ENCODE measurements at regions not wholly inside any gene's neighbourhood (a gene's known extent, or its start where the extent isn't known, plus 50 kb on each side); places are given as distances from the start of the nearest gene placed in this dataset.

DNA sequence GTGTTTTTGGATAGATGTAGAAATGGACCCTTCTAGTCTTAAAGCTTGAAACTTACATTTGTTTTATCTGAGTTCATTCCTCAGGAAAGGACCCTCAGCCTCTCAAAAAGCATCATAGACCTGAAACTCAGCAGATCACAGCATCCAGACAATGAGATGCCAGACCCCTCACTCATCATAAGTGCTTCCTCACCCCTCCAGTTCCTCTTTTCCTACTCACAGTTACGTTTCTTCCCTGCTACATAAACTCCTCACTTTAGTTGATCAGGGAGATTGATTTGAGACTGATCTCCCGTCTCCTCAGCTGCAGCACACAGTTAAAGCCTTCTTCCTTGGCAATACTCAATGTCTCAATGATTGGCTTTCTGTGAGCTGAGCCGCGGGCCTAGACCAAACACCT is 282.0 kb downstream of the FAM72C start (continued):
- no peak for TF ChIP-seq ZNF274 (CRISPR knock-in tag; IDR thresholded peaks at IDR 0.05)
- TF ChIP-seq, protein P1, sequence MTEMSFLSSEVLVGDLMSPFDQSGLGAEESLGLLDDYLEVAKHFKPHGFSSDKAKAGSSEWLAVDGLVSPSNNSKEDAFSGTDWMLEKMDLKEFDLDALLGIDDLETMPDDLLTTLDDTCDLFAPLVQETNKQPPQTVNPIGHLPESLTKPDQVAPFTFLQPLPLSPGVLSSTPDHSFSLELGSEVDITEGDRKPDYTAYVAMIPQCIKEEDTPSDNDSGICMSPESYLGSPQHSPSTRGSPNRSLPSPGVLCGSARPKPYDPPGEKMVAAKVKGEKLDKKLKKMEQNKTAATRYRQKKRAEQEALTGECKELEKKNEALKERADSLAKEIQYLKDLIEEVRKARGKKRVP (CRISPR knock-in tag; IDR thresholded peaks at IDR 0.05): no peak
- TF ChIP-seq, protein P2, sequence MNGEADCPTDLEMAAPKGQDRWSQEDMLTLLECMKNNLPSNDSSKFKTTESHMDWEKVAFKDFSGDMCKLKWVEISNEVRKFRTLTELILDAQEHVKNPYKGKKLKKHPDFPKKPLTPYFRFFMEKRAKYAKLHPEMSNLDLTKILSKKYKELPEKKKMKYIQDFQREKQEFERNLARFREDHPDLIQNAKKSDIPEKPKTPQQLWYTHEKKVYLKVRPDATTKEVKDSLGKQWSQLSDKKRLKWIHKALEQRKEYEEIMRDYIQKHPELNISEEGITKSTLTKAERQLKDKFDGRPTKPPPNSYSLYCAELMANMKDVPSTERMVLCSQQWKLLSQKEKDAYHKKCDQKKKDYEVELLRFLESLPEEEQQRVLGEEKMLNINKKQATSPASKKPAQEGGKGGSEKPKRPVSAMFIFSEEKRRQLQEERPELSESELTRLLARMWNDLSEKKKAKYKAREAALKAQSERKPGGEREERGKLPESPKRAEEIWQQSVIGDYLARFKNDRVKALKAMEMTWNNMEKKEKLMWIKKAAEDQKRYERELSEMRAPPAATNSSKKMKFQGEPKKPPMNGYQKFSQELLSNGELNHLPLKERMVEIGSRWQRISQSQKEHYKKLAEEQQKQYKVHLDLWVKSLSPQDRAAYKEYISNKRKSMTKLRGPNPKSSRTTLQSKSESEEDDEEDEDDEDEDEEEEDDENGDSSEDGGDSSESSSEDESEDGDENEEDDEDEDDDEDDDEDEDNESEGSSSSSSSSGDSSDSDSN (CRISPR knock-in tag; IDR thresholded peaks at IDR 0.05): no peak

DNA sequence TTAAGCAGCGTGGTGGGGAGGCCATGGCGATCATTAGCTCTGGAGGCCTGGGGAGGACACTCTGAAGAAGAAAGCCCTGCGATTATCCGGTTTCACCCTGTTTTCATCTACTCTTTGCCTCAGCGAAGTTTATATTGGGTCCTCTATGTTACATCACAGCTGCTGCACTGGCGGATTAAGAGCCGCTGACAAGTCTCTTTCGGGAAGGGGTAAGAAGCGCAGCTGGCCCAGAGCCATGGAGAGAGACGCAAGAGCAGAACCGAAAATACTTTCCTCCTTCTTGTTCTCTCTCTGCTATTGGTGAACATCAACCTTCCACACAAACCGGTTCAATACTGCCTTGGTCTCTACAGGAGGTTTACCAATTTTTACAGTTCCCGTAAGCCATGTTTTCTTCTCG is 291.5 kb downstream of the FAM72C start:
- BruUV-seq (replicated peaks): no TSS peak
- Histone ChIP-seq H3K36me3 (replicated peaks in 1 of 2; ENCODE audit: control insufficient read depth in 1 of 2, insufficient read depth in 2 of 2, low read length in 2 of 2) (no peaks in the 10 kb centered on the region), H3K27ac (ENCODE audit: extremely low read length, insufficient read depth, low read length) (no peak overlapping the region), H3K4me1 (ENCODE audit: insufficient read depth, low read length) (no peaks in the 10 kb centered on the region), H2AFZ (ENCODE audit: low read length) (no peak overlapping the region), H3K79me2 (ENCODE audit: insufficient read depth, low read length) (no peaks in the 10 kb centered on the region), H3K4me2 (ENCODE audit: low read depth, low read length) (no peak overlapping the region), H3K9ac (ENCODE audit: insufficient read depth, low read depth, low read length) (no peak overlapping the region), H3K9me3 (ENCODE audit: low read length) (no peaks in the 10 kb centered on the region), H3K4me3 (replicated peaks in 1 of 3; ENCODE audit: insufficient read depth in 1 of 3, low read depth in 2 of 3, low read length in 3 of 3) (no peak overlapping the region), H3K27me3 (ENCODE audit: control insufficient read depth in 1 of 2, insufficient read depth in 2 of 2, low read length in 2 of 2) (peaks cover 0 to 27% of the 10 kb centered on the region in 2 experiments; a peak in 1 of 5 replicates), H4K20me1 (ENCODE audit: insufficient read depth, low read length) (no peaks in the 10 kb centered on the region)
- ATAC-seq (no peak), DNase-seq (ENCODE audit: low spot score) (no peak), FAIRE-seq (no peak)
- in situ Hi-C loops (cut with HindIII; ENCODE audit: extremely low pct_ligation_motif_present, low pct_unique_long_range_greater_than_20kb): no loop called here
- TF ChIP-seq SP1 (IDR thresholded peaks at IDR 0.05): no peak
- no peak for TF ChIP-seq SP1 (CRISPR knock-in tag; IDR thresholded peaks at IDR 0.05)
- TF ChIP-seq, protein P3, sequence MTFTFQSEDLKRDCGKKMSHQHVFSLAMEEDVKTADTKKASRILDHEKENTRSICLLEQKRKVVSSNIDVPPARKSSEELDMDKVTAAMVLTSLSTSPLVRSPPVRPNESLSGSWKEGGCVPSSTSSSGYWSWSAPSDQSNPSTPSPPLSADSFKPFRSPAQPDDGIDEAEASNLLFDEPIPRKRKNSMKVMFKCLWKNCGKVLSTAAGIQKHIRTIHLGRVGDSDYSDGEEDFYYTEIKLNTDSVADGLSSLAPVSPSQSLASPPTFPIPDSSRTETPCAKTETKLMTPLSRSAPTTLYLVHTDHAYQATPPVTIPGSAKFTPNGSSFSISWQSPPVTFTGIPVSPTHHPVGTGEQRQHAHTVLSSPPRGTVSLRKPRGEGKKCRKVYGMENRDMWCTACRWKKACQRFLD (CRISPR knock-in tag; IDR thresholded peaks at IDR 0.05; ENCODE audit: borderline replicate concordance): no peak
- TF ChIP-seq SAFB2 (CRISPR knock-in tag; IDR thresholded peaks at IDR 0.05; ENCODE audit: borderline replicate concordance, low read depth): no peak
- no peak for TF ChIP-seq RFX1 (IDR thresholded peaks at IDR 0.05)
- TF ChIP-seq, protein P4, sequence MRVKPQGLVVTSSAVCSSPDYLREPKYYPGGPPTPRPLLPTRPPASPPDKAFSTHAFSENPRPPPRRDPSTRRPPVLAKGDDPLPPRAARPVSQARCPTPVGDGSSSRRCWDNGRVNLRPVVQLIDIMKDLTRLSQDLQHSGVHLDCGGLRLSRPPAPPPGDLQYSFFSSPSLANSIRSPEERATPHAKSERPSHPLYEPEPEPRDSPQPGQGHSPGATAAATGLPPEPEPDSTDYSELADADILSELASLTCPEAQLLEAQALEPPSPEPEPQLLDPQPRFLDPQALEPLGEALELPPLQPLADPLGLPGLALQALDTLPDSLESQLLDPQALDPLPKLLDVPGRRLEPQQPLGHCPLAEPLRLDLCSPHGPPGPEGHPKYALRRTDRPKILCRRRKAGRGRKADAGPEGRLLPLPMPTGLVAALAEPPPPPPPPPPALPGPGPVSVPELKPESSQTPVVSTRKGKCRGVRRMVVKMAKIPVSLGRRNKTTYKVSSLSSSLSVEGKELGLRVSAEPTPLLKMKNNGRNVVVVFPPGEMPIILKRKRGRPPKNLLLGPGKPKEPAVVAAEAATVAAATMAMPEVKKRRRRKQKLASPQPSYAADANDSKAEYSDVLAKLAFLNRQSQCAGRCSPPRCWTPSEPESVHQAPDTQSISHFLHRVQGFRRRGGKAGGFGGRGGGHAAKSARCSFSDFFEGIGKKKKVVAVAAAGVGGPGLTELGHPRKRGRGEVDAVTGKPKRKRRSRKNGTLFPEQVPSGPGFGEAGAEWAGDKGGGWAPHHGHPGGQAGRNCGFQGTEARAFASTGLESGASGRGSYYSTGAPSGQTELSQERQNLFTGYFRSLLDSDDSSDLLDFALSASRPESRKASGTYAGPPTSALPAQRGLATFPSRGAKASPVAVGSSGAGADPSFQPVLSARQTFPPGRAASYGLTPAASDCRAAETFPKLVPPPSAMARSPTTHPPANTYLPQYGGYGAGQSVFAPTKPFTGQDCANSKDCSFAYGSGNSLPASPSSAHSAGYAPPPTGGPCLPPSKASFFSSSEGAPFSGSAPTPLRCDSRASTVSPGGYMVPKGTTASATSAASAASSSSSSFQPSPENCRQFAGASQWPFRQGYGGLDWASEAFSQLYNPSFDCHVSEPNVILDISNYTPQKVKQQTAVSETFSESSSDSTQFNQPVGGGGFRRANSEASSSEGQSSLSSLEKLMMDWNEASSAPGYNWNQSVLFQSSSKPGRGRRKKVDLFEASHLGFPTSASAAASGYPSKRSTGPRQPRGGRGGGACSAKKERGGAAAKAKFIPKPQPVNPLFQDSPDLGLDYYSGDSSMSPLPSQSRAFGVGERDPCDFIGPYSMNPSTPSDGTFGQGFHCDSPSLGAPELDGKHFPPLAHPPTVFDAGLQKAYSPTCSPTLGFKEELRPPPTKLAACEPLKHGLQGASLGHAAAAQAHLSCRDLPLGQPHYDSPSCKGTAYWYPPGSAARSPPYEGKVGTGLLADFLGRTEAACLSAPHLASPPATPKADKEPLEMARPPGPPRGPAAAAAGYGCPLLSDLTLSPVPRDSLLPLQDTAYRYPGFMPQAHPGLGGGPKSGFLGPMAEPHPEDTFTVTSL (CRISPR knock-in tag; IDR thresholded peaks at IDR 0.05; ENCODE audit: borderline replicate concordance): no peak
- no peak for TF ChIP-seq ZIK1 (CRISPR knock-in tag; IDR thresholded peaks at IDR 0.05; ENCODE audit: borderline replicate concordance, low read depth)
- no peak for TF ChIP-seq ZNF441 (CRISPR knock-in tag; IDR thresholded peaks at IDR 0.05; ENCODE audit: borderline replicate concordance)
- WGBS (ENCODE audit: low lambda C conversion rate): 40% methylated on average over 14 of the region's 14 CpGs
- ChIA-PET POLR2A (no interaction called here), CTCF (ENCODE audit: low intra/inter-chr PET ratio, low total read pairs) (no interaction called here)
- intact Hi-C loops (cut with micrococcal nuclease; ENCODE audit: unreplicated experiment): no loop called here
